SK-N-SH treated with all-trans-retinoic acid at 6 μM for 48 hours (cell line): ENCODE measurements at regions not wholly inside any gene's neighbourhood (a gene's known extent, or its start where the extent isn't known, plus 50 kb on each side); places are given as distances from the start of the nearest gene placed in this dataset.

Experiments
- ARNTL ChIP-seq: fragments of 450-650 bp; formaldehyde crosslinking; IDR thresholded peaks from 2 replicates; pipeline ENCODE4 v1.5.0; 2020; ENCODE audit warnings: low read depth, mild to moderate bottlenecking, moderate library complexity, borderline replicate concordance
- CSDC2 ChIP-seq: fragments of 250-450 bp; sonication (Bioruptor Pico); IDR thresholded peaks from 2 replicates; pipeline ENCODE4 v1.5.0; 2020; ENCODE audit warnings: mild to moderate bottlenecking, moderate library complexity
- CSRNP3 ChIP-seq: fragments of 250-450 bp; sonication (Bioruptor Pico); IDR thresholded peaks from 2 replicates; pipeline ENCODE4 v1.5.1; 2021; ENCODE audit warnings: mild to moderate bottlenecking, moderate library complexity
- GLIS3 ChIP-seq: fragments of 250-450 bp; sonication (Bioruptor Pico); IDR thresholded peaks from 2 replicates; pipeline ENCODE4 v1.5.0; 2020; ENCODE audit warnings: mild to moderate bottlenecking, moderate library complexity
- PATZ1 ChIP-seq: fragments of 250-450 bp; sonication (Bioruptor Pico); IDR thresholded peaks from 2 replicates; pipeline ENCODE4 v1.8.0; 2020; ENCODE audit warnings: mild to moderate bottlenecking, moderate library complexity, borderline replicate concordance
- RARB ChIP-seq: fragments of 250-450 bp; sonication (Bioruptor Pico); IDR thresholded peaks from 2 replicates; pipeline ENCODE4 v1.8.0; 2021; ENCODE audit warnings: mild to moderate bottlenecking, moderate library complexity
- ZC3H10 ChIP-seq: fragments of 250-450 bp; sonication (Bioruptor Pico); IDR thresholded peaks from 2 replicates; pipeline ENCODE4 v1.5.1; 2021; ENCODE audit warnings: mild to moderate bottlenecking, moderate library complexity
- ZFP3 ChIP-seq: fragments of 250-450 bp; sonication (Bioruptor Pico); IDR thresholded peaks from 2 replicates; pipeline ENCODE4 v1.5.0; 2020; ENCODE audit warnings: mild to moderate bottlenecking, moderate library complexity

- no peak for TF ChIP-seq CSRNP3
- TF ChIP-seq ZC3H10 = no peak
- no peak for TF ChIP-seq ARNTL (CRISPR knock-in tag)
- no peak for TF ChIP-seq GLIS3 (CRISPR knock-in tag)
- TF ChIP-seq ZFP3 = no peak
- TF ChIP-seq RARB = no peak
- no peak for TF ChIP-seq PATZ1 (CRISPR knock-in tag)
- TF ChIP-seq CSDC2 (CRISPR knock-in tag) = no peak
Observed at GRCh38 chr2:126602334-126602733, 53.6 kb upstream of the GYPC start.
